HG03108 (cell line): ENCODE measurements at regions not wholly inside any gene's neighbourhood (a gene's known extent, or its start where the extent isn't known, plus 50 kb on each side); places are given as distances from the start of the nearest gene placed in this dataset.

ENCODE experiments used
- ATAC-seq: cut with Tn5 transposase; IDR thresholded peaks from one replicate; pipeline ENCODE4 v1.9.1; 2021; ENCODE audit warnings: moderate library complexity; ENCODE audit not compliant: unreplicated experiment

DNA sequence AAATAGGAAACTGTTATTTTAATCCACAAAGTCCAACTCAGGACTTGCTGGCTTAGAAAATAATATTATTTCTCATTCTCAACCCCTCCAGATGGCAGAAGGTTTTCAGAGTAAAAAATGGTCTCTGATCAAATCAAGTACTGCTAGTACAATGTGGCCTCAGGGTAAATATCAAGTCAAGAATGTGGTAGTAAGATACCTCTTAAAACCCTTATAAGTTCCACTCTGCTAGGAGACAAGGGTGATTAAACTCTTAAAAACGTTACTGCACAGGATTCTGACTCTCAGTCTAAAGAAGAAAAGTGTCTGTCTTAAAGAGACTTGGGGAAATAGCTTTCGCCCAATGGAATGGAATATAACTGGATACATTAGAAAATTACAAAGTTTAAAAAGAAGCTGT lies 120.8 kb upstream of the PDE4D start:
- ATAC-seq: no peak

DNA sequence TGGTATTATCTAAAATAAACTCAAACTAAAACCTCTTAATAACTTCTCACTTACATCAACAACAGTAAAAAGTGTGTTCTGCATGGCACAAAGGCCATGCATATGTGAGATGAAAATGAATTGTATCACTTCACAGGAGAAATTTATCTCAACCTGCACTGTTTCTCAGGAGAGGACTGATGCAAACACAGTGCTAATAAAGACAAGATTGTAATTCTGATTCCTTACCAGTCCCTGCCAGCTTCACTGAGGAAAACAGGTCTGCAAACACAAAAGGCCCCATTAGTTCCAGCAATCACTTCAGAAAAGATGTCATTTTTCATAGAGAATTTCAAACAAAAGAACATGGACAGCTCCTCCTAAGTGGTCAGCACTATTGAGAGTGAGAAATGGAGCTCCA lies 117.3 kb upstream of the PDE4D start:
- no peak for ATAC-seq

DNA sequence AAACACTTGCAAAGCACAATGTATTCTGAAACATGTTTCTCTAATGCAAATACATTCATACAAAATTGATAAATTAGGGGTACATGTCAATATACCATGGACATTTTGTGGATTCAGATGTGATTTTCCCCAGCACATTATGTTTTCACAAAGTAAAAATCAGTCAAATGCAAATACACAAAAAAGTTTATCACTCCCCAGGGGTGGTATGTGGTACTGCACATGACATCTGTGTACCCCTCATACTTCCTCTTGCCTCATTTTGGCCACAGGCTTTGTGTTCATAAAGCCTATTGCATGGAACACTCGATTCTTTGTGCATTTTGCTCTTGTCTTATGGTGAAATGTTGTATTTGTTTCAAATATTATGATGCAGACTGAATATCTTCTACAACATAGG lies 116.8 kb upstream of the PDE4D start:
- ATAC-seq: no peak

DNA sequence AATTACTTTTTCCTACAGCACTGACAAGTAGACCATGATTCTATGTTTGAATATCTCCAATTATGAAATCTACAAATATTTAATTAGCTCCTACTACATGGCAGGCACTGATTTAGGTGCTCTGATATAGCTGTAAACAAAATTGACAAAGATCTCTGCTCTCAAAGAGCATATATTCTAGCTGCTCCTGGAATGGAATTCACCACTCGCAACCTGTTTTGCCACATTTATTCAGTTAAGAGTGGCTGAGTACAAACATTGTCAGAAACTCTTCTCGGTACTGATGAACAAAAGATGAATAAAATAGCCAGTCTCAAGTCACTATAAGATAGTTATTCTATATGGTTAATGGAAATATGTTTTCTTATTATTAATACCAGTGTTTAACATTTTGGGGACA lies 114.2 kb upstream of the PDE4D start:
- no peak for ATAC-seq

DNA sequence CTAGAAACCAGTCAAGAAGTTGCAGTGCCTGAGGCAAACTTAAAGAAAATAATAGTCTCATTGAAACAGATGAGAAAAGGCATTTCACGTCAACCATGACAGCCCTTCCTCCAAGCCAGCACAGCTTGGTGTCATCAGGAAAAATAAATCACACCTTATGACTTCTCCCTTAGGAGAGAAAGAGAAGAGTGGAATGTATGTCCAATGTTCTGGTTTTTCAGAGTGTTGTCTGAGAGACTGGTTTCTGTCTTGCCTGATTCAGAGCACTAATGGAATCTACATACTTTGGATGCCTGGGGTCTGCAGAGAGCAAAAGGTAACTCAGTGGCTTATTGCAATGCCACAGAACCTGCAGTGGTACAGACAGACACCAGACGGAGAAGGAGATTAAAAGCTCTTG lies 105.5 kb upstream of the PDE4D start:
- ATAC-seq: no peak

DNA sequence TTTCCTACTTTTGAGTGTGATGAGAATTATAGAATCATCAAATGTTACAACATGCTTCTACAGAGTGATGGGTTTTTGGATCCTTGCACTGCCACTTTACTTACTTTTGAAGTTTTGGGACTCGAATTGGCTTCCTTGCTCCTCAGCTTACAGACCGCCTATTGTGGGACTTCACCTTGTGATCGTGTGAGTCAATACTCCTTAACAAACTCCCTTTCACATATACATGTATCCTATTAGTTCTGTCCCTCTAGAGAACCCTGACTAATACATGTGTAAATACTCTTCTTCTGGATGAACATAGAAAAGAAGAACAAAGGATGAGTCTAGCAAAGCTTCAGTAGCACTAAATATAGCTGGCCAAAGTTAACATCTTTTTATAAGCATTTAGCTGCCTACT lies 98.7 kb upstream of the PDE4D start:
- ATAC-seq: no peak

DNA sequence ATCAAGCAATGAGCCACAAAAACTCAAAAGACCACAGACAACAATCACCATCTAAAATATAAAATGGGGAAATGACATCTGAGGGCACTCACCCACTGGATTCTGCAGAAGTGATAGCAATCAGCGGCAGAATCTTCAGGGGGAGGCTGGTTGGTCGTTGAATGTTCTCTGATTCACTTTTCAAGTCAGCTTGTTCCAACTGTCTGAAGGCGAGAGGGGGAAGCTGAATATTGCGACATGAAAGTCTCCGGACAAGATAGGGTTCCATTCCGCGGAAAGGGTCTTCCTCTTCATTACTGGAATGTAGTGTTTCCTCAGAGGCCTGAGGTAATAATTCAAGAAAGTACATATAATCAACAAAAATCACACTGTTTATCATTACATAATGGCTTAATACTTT lies 94.9 kb upstream of the PDE4D start:
- no peak for ATAC-seq

DNA sequence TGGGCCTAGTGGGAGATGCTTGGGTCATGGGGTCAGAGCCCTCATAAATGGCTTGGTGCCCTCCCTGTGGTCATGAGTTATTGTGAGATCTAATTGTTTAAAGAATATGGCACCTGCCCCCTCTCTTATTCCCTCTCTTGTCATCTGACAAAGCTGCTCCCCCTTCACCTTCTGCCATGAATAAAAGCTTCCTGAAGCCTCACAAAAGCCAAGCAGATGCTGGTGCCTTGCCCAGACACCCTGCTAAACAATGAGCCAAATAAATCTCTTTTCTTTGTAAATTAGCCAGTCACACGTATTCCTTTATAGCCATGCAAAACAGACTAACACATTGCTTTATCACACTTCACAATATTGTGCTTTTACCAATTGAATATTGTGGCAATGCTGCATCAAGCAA lies 82.8 kb upstream of the PDE4D start:
- no peak for ATAC-seq

DNA sequence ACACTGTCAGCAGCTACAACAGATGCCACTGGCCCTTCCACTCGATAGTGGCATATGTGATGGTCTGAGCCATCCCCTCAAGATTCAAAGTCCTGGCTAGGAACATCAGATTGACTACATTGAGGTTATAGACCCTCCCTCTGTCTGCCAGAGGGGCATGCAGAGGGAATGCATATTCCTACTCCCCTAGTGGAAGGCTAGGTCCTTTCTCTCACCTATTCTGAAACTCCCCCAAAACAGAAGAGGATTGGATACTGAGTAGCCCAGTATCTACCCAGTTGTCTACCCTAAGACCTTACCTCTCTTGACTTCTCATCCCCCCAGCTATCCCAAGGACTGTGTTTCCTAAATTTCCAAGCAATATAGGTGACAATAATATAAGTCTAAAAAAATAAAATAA lies 78.5 kb upstream of the PDE4D start:
- no peak for ATAC-seq

DNA sequence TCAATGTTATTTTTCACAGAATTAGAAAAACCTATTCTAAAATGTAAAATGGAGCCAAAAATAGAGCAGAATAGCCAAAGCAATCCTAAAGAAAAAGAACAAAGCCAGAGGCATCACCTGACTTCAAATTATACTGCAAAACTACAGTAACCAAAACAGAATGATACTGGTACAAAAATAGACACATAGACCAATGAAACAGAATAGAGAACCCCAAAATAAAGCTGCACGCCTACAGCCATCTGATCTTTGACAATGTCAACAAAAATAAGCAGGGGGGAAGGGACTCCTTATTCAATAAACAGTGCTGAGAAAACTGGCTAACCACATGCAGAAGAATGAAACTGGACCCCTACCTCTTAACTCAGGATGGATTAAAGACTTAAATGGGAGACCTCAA lies 65.8 kb upstream of the PDE4D start:
- no peak for ATAC-seq

DNA sequence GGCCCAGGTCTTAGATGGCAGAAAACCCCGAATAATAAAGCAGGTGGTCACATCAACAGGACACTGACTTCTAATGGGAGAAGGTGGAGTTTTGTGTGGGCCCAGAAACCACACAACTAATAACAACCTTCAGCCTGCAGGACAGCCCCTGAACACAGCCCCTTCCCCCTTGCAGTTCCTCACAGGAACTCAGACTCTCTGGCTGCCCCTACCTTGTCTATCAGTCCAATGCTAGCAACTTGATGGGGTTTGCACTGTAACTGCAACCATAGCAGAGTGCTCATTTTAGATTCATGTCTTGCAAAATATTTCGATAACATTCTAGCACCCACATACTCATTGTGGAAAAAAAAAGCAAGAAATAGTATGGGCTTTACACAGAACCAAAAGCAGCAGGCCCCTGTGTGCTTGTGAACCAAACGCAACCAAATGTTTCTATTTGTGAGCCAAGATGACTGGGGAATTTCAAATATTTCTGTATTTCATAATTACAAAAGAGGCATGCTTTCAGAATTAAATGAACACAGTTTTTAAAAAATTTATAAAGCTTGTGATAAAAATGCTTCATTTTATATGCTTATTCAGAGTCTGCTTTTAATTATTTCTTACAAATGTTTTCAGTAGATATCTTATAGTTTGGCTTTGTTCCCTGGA lies 62.7 kb upstream of the PDE4D start:
- no peak for ATAC-seq

DNA sequence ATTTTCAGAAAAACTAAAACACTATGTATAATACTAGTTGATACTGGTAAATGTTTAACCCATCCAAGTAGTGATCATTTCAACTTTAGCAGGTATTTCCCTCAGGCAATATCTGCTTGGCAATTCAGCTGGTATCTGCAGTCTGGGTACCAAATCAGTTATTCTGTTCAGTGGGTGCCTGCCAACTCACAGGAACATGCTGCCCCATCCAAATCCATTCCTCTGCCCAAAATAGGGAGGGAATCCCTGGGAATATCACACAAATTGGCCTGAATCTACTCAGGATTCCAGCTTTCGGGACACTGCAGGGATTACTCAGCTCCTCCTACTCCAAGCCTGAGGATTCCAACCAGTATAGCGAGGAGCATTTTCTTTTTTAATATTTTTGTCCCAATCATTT lies 61.7 kb upstream of the PDE4D start:
- no peak for ATAC-seq

DNA sequence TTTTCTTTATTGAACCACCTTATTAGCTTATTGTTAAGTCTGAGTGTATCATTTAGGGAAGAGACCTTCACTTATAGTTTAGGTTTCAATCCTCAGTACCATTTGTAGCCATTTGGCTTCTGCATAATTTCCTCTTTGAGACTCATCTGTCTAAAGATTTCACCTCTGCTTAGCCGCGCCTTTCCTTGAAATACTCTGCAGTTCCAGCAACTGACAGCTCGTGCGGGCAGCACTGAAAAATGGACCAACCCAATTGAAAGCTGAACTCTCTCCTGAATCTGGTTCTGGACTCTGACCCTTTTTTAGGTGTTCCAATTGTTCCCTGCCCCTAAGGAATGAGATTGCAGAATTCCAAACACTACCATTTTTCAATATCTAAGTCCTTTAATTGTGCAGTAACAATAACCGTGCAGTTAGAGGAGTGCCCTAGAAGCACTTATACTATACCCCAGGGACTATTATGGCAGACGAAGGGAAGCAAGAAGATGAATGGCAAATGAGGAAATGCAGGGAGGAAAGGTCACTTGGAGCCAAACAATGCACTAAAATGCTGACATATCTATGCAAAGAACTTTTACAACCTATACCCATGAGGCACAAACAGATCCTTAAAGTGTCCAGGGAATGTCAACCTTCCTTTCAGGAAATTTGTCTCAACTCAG lies 50.1 kb upstream of the PDE4D start:
- ATAC-seq: no peak
